CD4-positive, alpha-beta T cell (primary cell): ENCODE measurements at regions not wholly inside any gene's neighbourhood (a gene's known extent, or its start where the extent isn't known, plus 50 kb on each side); places are given as distances from the start of the nearest gene placed in this dataset.

Experiments used
- ATAC-seq: fragments of 200-7000 bp; cut with Tn5 transposase; one replicate; pipeline ENCODE4 v1.10.0; 2022; ENCODE audit warnings: mild to moderate bottlenecking; ENCODE audit not compliant: poor library complexity
- CTCF ChIA-PET: fragments of 350-600 bp; sonication (Branson Sonifier 250); formaldehyde crosslinking; loops from one replicate; lab custom pipeline; 2021; ENCODE audit warnings: antibody characterized with exemption, inconsistent platforms; lab: Charles Lee
- POLR2A ChIA-PET: fragments of 350-600 bp; sonication (Branson Sonifier 250); formaldehyde crosslinking; loops from one replicate; lab custom pipeline; 2021; ENCODE audit warnings: antibody characterized with exemption, inconsistent platforms; lab: Charles Lee
- DNase-seq, 14 experiments: peaks; one replicate each; pipeline ENCODE4 v3.0.0-alpha.2; 2013 to 2020; ENCODE audit warnings: mixed read lengths in 2 of 14
- H3K27ac ChIP-seq, 2 donors: one replicate each; pipeline versions ENCODE4 v1.5.1 to v1.7.0; 2013; ENCODE audit warnings: low read length in 2 of 2, low read depth in 1 of 2, mild to moderate bottlenecking in 1 of 2
- H3K27me3 ChIP-seq, 2 experiments: 1 replicate in 1 of 2; 2 replicates in 1 of 2; pipeline versions ENCODE4 v1.6.1 to v1.7.0; 2013; ENCODE audit warnings: low read length in 2 of 2, control low read depth in 1 of 2, mild to moderate bottlenecking in 1 of 2, moderate library complexity in 1 of 2; ENCODE audit not compliant: insufficient read depth in 2 of 2, control insufficient read depth in 1 of 2
- H3K36me3 ChIP-seq: one replicate; pipeline ENCODE4 v1.6.1; 2013; ENCODE audit warnings: low read length, control low read depth; ENCODE audit not compliant: insufficient read depth
- H3K4me1 ChIP-seq: one replicate; pipeline ENCODE4 v1.6.1; 2013; ENCODE audit warnings: low read length, control low read depth; ENCODE audit not compliant: insufficient read depth
- H3K4me3 ChIP-seq: one replicate; pipeline ENCODE4 v1.5.1; 2013; ENCODE audit warnings: mild to moderate bottlenecking, low read length, moderate library complexity
- H3K9me3 ChIP-seq, 2 experiments: 1 replicate in 1 of 2; 2 replicates in 1 of 2; pipeline versions ENCODE4 v1.6.1 to v1.7.0; 2013; ENCODE audit warnings: low read length in 2 of 2, mild to moderate bottlenecking in 2 of 2, control low read depth in 1 of 2, moderate library complexity in 1 of 2; ENCODE audit not compliant: control insufficient read depth in 1 of 2, insufficient read depth in 1 of 2
- H3K27ac Mint-ChIP-seq: one replicate; pipeline ENCODE4 v1.8.0; 2020; ENCODE audit warnings: mixed read lengths
- H3K27me3 Mint-ChIP-seq: one replicate; pipeline ENCODE4 v1.8.0; 2021; ENCODE audit warnings: mixed read lengths
- H3K36me3 Mint-ChIP-seq: one replicate; pipeline ENCODE4 v1.8.0; 2021; ENCODE audit warnings: low read depth, mixed read lengths
- H3K4me1 Mint-ChIP-seq: one replicate; pipeline ENCODE4 v1.8.0; 2021; ENCODE audit warnings: low read depth, mixed read lengths
- H3K4me3 Mint-ChIP-seq: one replicate; pipeline ENCODE4 v1.8.0; 2020; ENCODE audit warnings: mild to moderate bottlenecking, mixed read lengths
- H3K9me3 Mint-ChIP-seq: one replicate; pipeline ENCODE4 v1.8.0; 2020; ENCODE audit warnings: mixed read lengths
- intact Hi-C, 2 experiments: fragments of 100-400 bp; cut with DNase I in 1 of 2; cut with micrococcal nuclease in 1 of 2; formaldehyde crosslinking; loops; one replicate each; pipeline versions ENCODE4 v1.15.1 to v1.9.0; 2023 to 2025; cut with DNase I, micrococcal nuclease
- TF ChIP-seq, protein P1 (sequence below): fragments of 200-600 bp; IDR thresholded peaks from one replicate; pipeline ENCODE4 v1.8.0; 2022; ENCODE audit warnings: antibody characterized with exemption, mild to moderate bottlenecking

DNA sequence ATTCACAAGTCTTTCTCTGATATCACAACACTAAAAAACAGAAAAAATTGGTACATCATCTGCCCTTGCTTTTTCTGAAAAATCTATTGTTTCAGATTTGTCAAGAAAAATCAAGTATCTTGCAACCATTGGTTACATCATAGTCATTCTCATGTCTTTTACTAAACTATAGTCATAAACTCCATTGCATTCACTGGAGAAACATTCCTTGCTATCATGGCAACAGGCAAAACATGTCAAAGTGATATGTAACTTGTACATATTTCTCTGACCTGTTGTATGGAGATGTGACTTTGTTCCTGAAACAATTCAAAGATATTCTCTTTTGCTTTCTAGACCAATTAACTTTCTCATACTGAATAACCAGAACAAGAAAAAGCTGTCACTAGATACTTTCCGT is 121.9 kb upstream of the ANK2 start:
- H3K27me3 ChIP-seq, result no peaks in the 10 kb centered on the region
- no peaks in the 10 kb centered on the region for H3K36me3 ChIP-seq
- no peak overlapping the region for H3K4me3 Mint-ChIP-seq
- H3K9me3 ChIP-seq, result no peaks in the 10 kb centered on the region
- ATAC-seq (no peak), DNase-seq (no peak)
- ChIA-PET POLR2A (no interaction called here), CTCF (no interaction called here)
- no peak overlapping the region for H3K4me3 ChIP-seq
- no peaks in the 10 kb centered on the region for H3K9me3 Mint-ChIP-seq
- H3K36me3 Mint-ChIP-seq, result no peaks in the 10 kb centered on the region
- peaks cover 20% of the 10 kb centered on the region for H3K27me3 Mint-ChIP-seq
- no peak overlapping the region for H3K27ac Mint-ChIP-seq
- intact Hi-C loops, result no loop called here
- TF ChIP-seq, protein P1, sequence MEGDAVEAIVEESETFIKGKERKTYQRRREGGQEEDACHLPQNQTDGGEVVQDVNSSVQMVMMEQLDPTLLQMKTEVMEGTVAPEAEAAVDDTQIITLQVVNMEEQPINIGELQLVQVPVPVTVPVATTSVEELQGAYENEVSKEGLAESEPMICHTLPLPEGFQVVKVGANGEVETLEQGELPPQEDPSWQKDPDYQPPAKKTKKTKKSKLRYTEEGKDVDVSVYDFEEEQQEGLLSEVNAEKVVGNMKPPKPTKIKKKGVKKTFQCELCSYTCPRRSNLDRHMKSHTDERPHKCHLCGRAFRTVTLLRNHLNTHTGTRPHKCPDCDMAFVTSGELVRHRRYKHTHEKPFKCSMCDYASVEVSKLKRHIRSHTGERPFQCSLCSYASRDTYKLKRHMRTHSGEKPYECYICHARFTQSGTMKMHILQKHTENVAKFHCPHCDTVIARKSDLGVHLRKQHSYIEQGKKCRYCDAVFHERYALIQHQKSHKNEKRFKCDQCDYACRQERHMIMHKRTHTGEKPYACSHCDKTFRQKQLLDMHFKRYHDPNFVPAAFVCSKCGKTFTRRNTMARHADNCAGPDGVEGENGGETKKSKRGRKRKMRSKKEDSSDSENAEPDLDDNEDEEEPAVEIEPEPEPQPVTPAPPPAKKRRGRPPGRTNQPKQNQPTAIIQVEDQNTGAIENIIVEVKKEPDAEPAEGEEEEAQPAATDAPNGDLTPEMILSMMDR, result no peak
- H3K4me1 Mint-ChIP-seq, result no peaks in the 10 kb centered on the region
- H3K4me1 ChIP-seq, result no peaks in the 10 kb centered on the region
- no peak overlapping the region for H3K27ac ChIP-seq

DNA sequence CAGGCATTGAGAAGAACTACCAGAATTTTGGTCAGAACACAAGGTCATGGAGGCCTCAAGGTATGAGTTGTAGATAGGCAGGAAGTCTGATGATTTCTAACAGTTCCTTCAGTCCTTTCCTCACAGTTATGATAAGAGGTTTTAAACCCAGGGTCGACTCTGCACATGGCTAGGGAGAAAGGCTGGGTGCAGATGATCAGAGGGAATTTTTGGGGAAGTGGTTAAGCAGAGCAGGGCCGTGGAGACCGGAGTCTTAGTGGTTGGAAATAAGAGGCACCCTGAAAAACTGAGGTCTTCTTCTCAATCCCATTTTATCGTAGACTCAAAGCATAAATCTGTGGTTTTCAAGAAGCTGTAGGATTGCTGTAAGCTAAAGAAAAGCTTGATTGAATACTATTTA is 118.5 kb upstream of the ANK2 start:
- intact Hi-C loops, result no loop called here
- ChIA-PET POLR2A (no interaction called here), CTCF (no interaction called here)
- Mint-ChIP-seq H3K27ac (no peak overlapping the region), H3K4me3 (no peak overlapping the region), H3K4me1 (no peaks in the 10 kb centered on the region), H3K9me3 (no peaks in the 10 kb centered on the region), H3K36me3 (no peaks in the 10 kb centered on the region), H3K27me3 (peaks cover 12% of the 10 kb centered on the region)
- no peak overlapping the region for H3K4me3 ChIP-seq
- ATAC-seq (no peak), DNase-seq (no peak)
- H3K27ac ChIP-seq, result no peak overlapping the region
- no peaks in the 10 kb centered on the region for H3K9me3 ChIP-seq
- H3K36me3 ChIP-seq, result no peaks in the 10 kb centered on the region
- H3K4me1 ChIP-seq, result no peaks in the 10 kb centered on the region
- no peaks in the 10 kb centered on the region for H3K27me3 ChIP-seq
- TF ChIP-seq, protein P1, result no peak

DNA sequence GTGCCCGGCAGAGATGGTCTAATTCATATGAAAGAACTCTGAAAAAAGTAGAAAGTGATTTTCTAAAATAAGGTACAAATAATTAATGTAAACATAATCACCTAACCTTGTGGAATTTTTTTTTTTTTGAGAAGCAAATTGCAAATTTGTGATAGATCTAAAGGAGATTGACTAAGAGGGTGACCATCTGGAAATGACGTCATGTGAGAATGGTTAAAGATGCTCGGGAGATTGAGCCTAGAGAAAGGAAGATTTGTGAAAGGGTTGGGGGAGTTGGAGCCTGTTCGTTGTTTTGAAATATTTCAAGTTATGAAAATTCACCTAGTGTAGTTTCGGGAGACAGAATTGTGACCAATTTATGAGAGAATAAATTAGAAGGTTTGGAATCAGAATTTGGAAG is 115.7 kb upstream of the ANK2 start:
- ChIA-PET CTCF (no interaction called here), POLR2A (no interaction called here)
- no peak overlapping the region for H3K27ac Mint-ChIP-seq
- peaks cover 18% of the 10 kb centered on the region for H3K27me3 Mint-ChIP-seq
- Histone ChIP-seq H3K27me3 (no peaks in the 10 kb centered on the region), H3K4me1 (no peaks in the 10 kb centered on the region), H3K9me3 (no peaks in the 10 kb centered on the region), H3K4me3 (no peak overlapping the region), H3K27ac (no peak overlapping the region), H3K36me3 (no peaks in the 10 kb centered on the region)
- H3K9me3 Mint-ChIP-seq, result no peaks in the 10 kb centered on the region
- TF ChIP-seq, protein P1, result no peak
- no peaks in the 10 kb centered on the region for H3K36me3 Mint-ChIP-seq
- no peak overlapping the region for H3K4me3 Mint-ChIP-seq
- DNase-seq (no peak), ATAC-seq (no peak)
- intact Hi-C loops, result no loop called here
- no peaks in the 10 kb centered on the region for H3K4me1 Mint-ChIP-seq
